Neutrophil (primary cell): ENCODE measurements at regions not wholly inside any gene's neighbourhood (a gene's known extent, or its start where the extent isn't known, plus 50 kb on each side); places are given as distances from the start of the nearest gene placed in this dataset.

Experiments used
- H3K27ac ChIP-seq: fragments of 200-600 bp; sonication (generic); 2 replicates; pipeline ENCODE4 v1.5.1; 2016; ENCODE audit warnings: mild to moderate bottlenecking, moderate library complexity
- H3K27me3 ChIP-seq: fragments of 200-600 bp; sonication (generic); 2 replicates; pipeline ENCODE4 v1.6.0; 2016; ENCODE audit warnings: mild to moderate bottlenecking
- H3K36me3 ChIP-seq: fragments of 200-600 bp; sonication (generic); 2 replicates; pipeline ENCODE4 v1.5.1; 2017
- H3K4me1 ChIP-seq, 2 experiments: fragments of 200-600 bp in 1 of 2; sonication (generic) in 1 of 2; 1 replicate in 1 of 2; 2 replicates in 1 of 2; pipeline versions ENCODE4 v1.5.1 to v1.6.1; 2013 to 2016; ENCODE audit warnings: low read depth in 1 of 2, low read length in 1 of 2, mild to moderate bottlenecking in 1 of 2, moderate library complexity in 1 of 2; ENCODE audit not compliant: control insufficient read depth in 1 of 2, insufficient read depth in 1 of 2
- H3K4me3 ChIP-seq, 2 experiments: fragments of 200-600 bp in 1 of 2; sonication (generic) in 1 of 2; 1 replicate in 1 of 2; 2 replicates in 1 of 2; pipeline ENCODE4 v1.5.1; 2013 to 2016; ENCODE audit warnings: low read depth in 1 of 2, low read length in 1 of 2, mild to moderate bottlenecking in 1 of 2, moderate library complexity in 1 of 2
- H3K9me3 ChIP-seq: fragments of 200-600 bp; sonication (generic); 2 replicates; pipeline ENCODE4 v1.5.1; 2016
- TF ChIP-seq, protein P1 (sequence below): fragments of 200-600 bp; sonication (generic); IDR thresholded peaks from 2 replicates; pipeline ENCODE4 v1.5.1; 2016; ENCODE audit warnings: antibody characterized with exemption

DNA sequence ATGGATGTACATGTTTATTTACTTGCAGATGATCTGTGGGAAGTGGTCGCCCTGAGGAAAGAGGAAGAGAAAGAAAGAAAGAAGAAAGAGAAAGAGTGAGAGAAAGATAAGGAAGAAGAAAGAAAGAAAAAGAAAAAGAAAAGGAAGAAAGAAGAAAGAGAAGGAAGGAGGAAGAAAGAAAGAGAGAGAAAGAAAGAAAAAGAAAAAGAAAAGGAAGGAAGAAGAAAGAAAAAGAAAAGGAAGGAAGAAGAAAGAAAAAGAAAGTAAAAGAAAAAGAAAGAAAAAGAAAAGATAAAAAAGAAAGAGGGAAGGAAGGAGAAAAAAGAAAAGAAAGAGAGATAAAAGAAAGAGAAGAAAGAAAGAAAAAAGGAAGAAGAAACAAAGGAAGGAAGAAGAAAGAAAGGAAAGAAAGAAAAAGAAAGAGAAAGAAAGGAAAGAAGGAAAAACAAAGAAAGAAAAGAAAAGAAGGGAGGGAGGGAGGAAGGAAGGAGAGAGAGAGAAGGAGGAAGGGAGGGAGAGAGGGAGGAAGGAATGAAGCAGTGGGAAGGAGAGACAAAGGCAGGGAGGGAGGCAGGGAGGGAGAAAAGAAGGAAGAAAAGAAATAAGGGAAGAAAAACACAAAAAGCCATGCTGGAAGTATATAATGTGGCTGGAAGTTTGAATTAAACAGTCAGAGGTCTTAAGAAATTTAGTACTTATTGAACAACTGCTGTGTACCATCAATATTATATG, 976.6 kb downstream of the FAM181B start:
- Histone ChIP-seq H3K4me3 (no peak overlapping the region), H3K27me3 (no peaks in the 10 kb centered on the region), H3K27ac (no peak overlapping the region), H3K36me3 (no peaks in the 10 kb centered on the region), H3K9me3 (no peaks in the 10 kb centered on the region), H3K4me1 (no peaks in the 10 kb centered on the region)
- TF ChIP-seq, protein P1, sequence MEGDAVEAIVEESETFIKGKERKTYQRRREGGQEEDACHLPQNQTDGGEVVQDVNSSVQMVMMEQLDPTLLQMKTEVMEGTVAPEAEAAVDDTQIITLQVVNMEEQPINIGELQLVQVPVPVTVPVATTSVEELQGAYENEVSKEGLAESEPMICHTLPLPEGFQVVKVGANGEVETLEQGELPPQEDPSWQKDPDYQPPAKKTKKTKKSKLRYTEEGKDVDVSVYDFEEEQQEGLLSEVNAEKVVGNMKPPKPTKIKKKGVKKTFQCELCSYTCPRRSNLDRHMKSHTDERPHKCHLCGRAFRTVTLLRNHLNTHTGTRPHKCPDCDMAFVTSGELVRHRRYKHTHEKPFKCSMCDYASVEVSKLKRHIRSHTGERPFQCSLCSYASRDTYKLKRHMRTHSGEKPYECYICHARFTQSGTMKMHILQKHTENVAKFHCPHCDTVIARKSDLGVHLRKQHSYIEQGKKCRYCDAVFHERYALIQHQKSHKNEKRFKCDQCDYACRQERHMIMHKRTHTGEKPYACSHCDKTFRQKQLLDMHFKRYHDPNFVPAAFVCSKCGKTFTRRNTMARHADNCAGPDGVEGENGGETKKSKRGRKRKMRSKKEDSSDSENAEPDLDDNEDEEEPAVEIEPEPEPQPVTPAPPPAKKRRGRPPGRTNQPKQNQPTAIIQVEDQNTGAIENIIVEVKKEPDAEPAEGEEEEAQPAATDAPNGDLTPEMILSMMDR: no peak

DNA sequence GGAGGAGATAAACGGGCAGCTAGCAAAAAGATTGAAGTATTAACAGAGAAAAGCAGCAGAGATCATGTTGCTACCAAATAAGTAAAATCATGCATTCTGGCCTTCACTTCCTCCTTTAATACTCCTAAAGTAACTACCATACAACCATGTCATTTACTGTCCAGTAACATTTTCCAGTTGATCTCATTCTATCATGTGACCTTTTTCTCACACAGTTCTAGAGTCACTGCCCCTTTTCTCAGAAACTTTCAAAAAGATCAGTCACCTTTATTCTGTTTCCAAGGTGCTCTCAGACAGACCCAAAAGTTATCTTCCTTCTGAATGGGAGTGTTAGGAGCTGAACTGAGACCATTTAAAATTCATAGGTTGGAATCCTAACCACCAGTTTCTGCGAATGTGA, 984.4 kb downstream of the FAM181B start:
- Histone ChIP-seq H3K9me3 (no peaks in the 10 kb centered on the region), H3K36me3 (no peaks in the 10 kb centered on the region), H3K27ac (no peak overlapping the region), H3K27me3 (no peaks in the 10 kb centered on the region), H3K4me1 (no peaks in the 10 kb centered on the region), H3K4me3 (no peak overlapping the region)
- TF ChIP-seq, protein P1: no peak

DNA sequence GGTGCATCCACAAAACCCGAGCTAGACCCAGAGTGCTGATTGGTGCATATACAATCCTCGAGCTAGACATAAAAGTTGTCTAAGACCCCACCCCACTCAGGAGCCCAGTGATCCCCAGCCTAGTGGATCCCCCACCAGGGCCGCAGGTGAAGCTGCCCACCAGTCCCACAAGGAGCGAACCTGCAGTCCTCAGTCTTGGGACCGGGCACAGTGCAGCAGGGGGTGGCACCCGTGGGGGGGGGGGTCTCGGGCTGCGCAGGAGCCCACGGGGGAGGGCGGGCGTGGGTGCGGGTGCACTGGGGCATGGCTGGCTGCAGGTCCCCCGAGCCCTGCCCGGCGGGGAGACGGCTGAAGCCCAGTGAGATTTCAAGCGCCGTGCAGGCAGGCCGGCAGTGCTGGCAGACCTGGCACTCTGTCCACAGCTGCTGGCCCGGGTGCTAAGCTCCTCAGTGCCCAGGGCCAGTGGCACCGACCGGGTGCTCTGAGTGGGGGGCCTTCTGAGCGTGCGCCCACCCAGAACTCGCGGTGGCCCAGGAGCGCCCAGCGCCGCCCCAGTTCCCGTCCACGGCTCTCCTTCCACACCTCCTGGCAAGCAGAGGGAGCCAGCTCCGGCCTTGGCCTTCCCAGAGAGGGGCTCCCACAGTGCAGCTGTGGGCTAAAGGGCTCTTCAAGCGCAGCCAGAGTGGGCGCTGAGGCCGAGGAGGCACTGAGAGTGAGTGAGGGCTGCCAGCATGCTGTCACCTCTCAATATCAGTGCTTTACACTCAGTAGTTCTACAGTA, 989.1 kb downstream of the FAM181B start:
- Histone ChIP-seq H3K4me1 (no peaks in the 10 kb centered on the region), H3K27ac (no peak overlapping the region), H3K27me3 (no peaks in the 10 kb centered on the region), H3K4me3 (no peak overlapping the region), H3K9me3 (no peaks in the 10 kb centered on the region), H3K36me3 (no peaks in the 10 kb centered on the region)
- TF ChIP-seq, protein P1: no peak

DNA sequence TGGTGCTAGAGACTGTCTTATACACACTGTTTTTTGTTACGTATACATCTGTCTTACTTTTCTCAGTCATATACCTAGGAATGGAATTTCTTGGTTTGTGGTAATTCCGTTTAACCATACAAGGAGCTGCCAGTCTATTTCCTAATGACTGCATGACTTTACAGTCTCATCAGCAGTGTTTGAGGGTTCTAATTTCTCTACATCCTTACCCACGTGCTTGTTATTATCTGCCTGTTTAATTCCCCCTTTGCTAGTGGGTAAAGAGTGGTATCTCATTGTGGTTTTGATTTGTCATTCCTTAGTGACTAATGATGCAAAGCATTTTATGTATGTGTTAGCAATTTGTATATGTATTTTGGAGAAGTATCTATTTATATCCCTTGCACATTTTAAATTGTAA, 1008.0 kb downstream of the FAM181B start:
- TF ChIP-seq, protein P1: no peak
- H3K9me3 ChIP-seq: no peaks in the 10 kb centered on the region

DNA sequence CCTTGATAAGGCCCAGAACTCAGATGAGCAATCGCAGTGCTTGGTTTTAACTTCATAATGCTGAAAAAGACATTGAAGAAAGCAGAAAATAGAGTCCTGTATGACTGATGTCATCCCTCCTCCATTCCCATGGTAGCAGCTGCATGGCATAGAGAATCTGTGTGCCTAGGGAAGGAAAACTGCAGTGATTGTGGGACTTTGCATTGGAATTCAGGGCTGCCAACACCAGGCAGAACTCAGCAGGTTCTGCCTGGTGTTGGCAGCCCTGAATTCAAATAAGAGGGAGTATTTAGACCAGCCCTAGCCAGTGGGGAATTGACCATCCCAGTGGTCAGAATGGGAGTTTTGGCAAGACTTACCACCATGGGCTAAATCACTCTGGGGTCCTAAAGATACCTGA, 1016.0 kb downstream of the FAM181B start:
- Histone ChIP-seq H3K9me3 (no peaks in the 10 kb centered on the region), H3K36me3 (no peaks in the 10 kb centered on the region), H3K27ac (no peak overlapping the region), H3K4me1 (no peaks in the 10 kb centered on the region), H3K27me3 (no peaks in the 10 kb centered on the region), H3K4me3 (no peak overlapping the region)
- TF ChIP-seq, protein P1: no peak

More for the DNA sequence above, 1008.0 kb downstream of the FAM181B start:
- H3K27me3 ChIP-seq: no peaks in the 10 kb centered on the region
- H3K36me3 ChIP-seq: no peaks in the 10 kb centered on the region
- no peaks in the 10 kb centered on the region for H3K4me1 ChIP-seq
- H3K27ac ChIP-seq: no peak overlapping the region
- H3K4me3 ChIP-seq: no peak overlapping the region
